ENCODE measurements at regions not wholly inside any gene's neighbourhood (a gene's known extent, or its start where the extent isn't known, plus 50 kb on each side); places are given as distances from the start of the nearest gene placed in this dataset.
"Not testable (repeated sequence)": the region's sequence is repeated elsewhere in the genome, so short reads cannot be mapped to it uniquely, and the experiment has no call there.

DNA sequence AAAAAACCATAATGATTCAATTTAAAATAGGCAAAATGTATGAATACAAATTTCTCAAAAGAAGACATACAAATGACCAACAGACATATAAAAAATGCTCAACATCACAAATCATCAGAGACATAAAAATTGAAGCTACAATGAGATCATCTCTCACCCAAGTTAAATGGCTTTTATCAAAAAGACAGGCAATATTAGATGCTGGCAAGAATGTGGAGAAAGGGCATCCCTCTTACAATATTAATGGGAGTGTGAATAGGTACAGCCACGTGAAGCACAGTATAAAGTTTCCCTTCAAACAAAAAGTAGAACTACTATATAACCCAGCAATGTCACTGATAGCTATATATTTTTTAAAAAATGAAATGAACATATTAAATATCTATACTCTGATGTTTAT, 1481.7 kb downstream of the AMY1C start:
- TF ChIP-seq, protein P1, sequence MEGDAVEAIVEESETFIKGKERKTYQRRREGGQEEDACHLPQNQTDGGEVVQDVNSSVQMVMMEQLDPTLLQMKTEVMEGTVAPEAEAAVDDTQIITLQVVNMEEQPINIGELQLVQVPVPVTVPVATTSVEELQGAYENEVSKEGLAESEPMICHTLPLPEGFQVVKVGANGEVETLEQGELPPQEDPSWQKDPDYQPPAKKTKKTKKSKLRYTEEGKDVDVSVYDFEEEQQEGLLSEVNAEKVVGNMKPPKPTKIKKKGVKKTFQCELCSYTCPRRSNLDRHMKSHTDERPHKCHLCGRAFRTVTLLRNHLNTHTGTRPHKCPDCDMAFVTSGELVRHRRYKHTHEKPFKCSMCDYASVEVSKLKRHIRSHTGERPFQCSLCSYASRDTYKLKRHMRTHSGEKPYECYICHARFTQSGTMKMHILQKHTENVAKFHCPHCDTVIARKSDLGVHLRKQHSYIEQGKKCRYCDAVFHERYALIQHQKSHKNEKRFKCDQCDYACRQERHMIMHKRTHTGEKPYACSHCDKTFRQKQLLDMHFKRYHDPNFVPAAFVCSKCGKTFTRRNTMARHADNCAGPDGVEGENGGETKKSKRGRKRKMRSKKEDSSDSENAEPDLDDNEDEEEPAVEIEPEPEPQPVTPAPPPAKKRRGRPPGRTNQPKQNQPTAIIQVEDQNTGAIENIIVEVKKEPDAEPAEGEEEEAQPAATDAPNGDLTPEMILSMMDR (IDR thresholded peaks at IDR 0.05; ENCODE audit: low read depth, low read length) = no peak
- Histone ChIP-seq H3K4me1 (ENCODE audit: low read depth) (no peaks in the 10 kb centered on the region), H3K9me3 (ENCODE audit: low read depth) (no peaks in the 10 kb centered on the region), H3K36me3 (no peaks in the 10 kb centered on the region), H3K27ac (no peak overlapping the region), H3K4me3 (no peak overlapping the region), H3K27me3 (no peaks in the 10 kb centered on the region)
- DNase-seq (ENCODE audit: low read depth in 1 of 2, low spot score in 1 of 2) = no peak

DNA sequence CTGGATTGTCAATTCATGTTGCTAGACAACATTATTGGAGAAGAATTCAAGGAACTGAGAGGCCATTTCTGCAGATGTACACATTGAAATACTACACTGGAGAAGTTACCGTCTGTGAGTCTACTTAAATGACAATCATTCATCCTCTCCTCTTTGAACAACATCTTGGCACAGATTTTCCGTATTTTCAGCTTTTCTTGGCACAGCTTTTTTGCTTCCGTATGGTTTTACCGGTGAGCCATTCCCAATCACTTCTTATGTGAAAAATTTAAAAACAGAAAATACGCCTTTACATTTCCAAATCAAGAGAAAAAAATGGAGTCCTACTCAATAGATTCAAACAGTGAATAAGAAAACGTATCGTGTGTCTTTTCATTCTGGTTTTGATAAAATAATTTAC, 1493.7 kb downstream of the AMY1C start:
- H3K27ac ChIP-seq = no peak overlapping the region
- H3K27me3 ChIP-seq = no peaks in the 10 kb centered on the region
- no peak for DNase-seq (ENCODE audit: low read depth in 1 of 2, low spot score in 1 of 2)

DNA sequence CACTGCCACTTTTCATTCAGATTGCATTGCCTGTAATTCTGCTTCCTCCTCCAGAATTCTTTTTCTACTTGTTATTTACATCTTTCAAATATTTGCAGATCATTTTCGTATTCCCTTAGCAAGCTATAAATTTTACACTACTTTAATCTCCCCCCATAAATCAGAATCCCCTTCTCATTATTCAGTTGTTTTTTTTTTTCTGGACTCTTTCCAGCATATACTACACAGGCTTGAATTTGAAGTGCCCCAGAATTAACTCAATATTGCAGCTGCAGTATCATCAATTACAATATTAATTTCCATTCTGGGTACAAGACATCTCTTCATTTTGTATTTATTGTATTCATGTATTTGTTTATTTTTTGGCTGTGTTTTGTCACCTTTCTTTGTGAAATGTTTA, 1494.3 kb downstream of the AMY1C start:
- no peaks in the 10 kb centered on the region for H3K36me3 ChIP-seq
- DNase-seq (ENCODE audit: low read depth in 1 of 2, low spot score in 1 of 2) = no peak
- H3K4me3 ChIP-seq = no peak overlapping the region
- TF ChIP-seq, protein P1 (IDR thresholded peaks at IDR 0.05; ENCODE audit: low read depth, low read length) = no peak
- H3K9me3 ChIP-seq (ENCODE audit: low read depth) = no peaks in the 10 kb centered on the region
- H3K27me3 ChIP-seq = no peaks in the 10 kb centered on the region
- no peaks in the 10 kb centered on the region for H3K4me1 ChIP-seq (ENCODE audit: low read depth)
- H3K27ac ChIP-seq = no peak overlapping the region

More for the DNA sequence above, 1493.7 kb downstream of the AMY1C start:
- TF ChIP-seq, protein P1 (IDR thresholded peaks at IDR 0.05; ENCODE audit: low read depth, low read length) = no peak
- no peaks in the 10 kb centered on the region for H3K36me3 ChIP-seq
- H3K9me3 ChIP-seq (ENCODE audit: low read depth) = no peaks in the 10 kb centered on the region
- no peaks in the 10 kb centered on the region for H3K4me1 ChIP-seq (ENCODE audit: low read depth)
- H3K4me3 ChIP-seq = no peak overlapping the region

DNA sequence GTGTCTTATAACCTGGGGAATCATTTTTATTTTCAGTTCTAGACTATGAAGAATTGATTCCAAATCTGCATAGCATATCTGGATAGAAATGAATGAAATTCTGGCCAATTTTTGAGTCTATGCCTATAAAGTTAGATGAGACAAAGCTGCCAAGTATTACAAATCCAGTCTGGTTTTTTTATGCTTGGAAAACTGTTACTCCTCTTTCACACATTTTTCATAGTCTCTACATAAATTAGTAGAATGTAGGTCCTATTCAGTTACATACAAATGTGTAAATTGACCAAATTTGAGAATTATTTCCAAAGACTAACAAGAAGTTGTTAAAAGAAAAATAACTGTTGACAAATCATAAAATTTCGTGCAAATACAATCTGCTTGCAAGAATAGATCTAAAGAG, 1505.2 kb downstream of the AMY1C start:
- no peak for DNase-seq (ENCODE audit: low read depth in 1 of 2, low spot score in 1 of 2)
- TF ChIP-seq, protein P1 (IDR thresholded peaks at IDR 0.05; ENCODE audit: low read depth, low read length) = no peak
- no peaks in the 10 kb centered on the region for H3K9me3 ChIP-seq (ENCODE audit: low read depth)
- no peaks in the 10 kb centered on the region for H3K27me3 ChIP-seq
- H3K27ac ChIP-seq = no peak overlapping the region
- no peaks in the 10 kb centered on the region for H3K4me1 ChIP-seq (ENCODE audit: low read depth)
- H3K36me3 ChIP-seq = no peaks in the 10 kb centered on the region
- no peak overlapping the region for H3K4me3 ChIP-seq

DNA sequence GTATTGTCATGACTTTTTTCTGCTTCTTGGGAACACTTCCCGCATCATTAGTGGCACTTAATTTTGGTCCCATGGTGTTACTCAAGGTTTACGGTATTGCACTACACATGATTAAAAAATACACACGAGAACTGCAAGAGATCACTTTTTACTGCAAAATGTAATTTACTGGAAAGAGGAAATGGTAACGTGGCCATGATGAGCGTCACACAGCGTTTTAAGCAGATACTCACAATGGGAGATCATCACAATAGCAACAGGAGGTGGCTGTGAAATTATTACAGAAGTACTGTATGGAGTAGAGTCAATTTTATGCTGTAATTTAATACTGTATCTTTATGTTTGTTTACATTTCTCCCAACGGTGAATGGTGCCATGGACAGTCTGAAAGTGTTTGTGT, 1510.3 kb downstream of the AMY1C start:
- Histone ChIP-seq H3K36me3 (no peaks in the 10 kb centered on the region), H3K27ac (no peak overlapping the region), H3K9me3 (ENCODE audit: low read depth) (no peaks in the 10 kb centered on the region), H3K4me1 (ENCODE audit: low read depth) (no peaks in the 10 kb centered on the region), H3K4me3 (no peak overlapping the region), H3K27me3 (no peaks in the 10 kb centered on the region)
- DNase-seq (ENCODE audit: low read depth in 1 of 2, low spot score in 1 of 2) = no peak
- TF ChIP-seq, protein P1 (IDR thresholded peaks at IDR 0.05; ENCODE audit: low read depth, low read length) = no peak

DNA sequence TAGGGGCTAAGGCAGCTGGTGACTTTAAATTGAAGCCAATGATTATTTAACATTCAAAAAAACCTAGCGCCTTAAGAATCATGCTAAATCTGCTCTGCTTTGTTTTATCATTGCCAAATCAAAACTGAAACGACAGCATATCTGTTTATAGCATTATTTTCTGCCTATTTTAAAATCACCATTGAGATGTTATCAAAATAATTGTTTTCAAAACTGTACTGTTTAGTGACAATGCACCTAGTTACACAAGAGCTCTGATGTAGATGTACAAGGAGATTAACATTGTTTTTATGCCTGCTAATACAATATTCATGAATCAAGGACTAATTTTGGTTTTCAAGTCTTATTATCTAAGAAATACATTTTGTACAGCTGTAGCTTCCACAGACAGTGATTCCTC, 1521.3 kb downstream of the AMY1C start:
- DNase-seq (ENCODE audit: low read depth in 1 of 2, low spot score in 1 of 2) = no peak
- TF ChIP-seq, protein P1 (IDR thresholded peaks at IDR 0.05; ENCODE audit: low read depth, low read length) = no peak
- no peaks in the 10 kb centered on the region for H3K27me3 ChIP-seq
- no peaks in the 10 kb centered on the region for H3K36me3 ChIP-seq
- no peaks in the 10 kb centered on the region for H3K9me3 ChIP-seq (ENCODE audit: low read depth)
- no peaks in the 10 kb centered on the region for H3K4me1 ChIP-seq (ENCODE audit: low read depth)
- no peak overlapping the region for H3K27ac ChIP-seq
- H3K4me3 ChIP-seq = no peak overlapping the region

DNA sequence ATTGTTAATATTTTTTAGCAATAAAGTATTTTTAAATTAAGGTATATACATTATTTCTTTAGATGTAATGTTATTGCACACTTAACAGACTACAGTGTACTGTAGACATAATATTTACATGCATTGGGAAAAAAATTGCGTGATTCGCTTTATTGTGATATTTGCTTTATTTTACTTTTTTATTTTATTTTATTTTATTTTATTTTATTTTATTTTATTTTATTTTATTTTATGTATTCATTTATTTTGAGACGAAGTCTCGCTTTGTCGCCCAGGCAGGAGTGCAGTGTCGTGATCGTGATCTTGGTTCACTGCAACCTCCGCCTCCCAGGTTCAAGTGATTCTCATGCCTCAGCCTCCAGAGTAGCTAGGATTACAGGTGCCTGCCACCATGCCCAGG, 1522.7 kb downstream of the AMY1C start:
- not testable (repeated sequence) for H3K4me1 ChIP-seq (ENCODE audit: low read depth); DNase-seq (ENCODE audit: low read depth in 1 of 2, low spot score in 1 of 2); H3K36me3 ChIP-seq; H3K9me3 ChIP-seq (ENCODE audit: low read depth); H3K27me3 ChIP-seq; H3K4me3 ChIP-seq; H3K27ac ChIP-seq

Measured in cardiac muscle cell (in vitro differentiated cells and primary cell).